MG63 (cell line): ENCODE measurements at regions not wholly inside any gene's neighbourhood (a gene's known extent, or its start where the extent isn't known, plus 50 kb on each side); places are given as distances from the start of the nearest gene placed in this dataset.

Source experiments
- DNase-seq: peaks from one replicate; pipeline ENCODE4 v3.0.0-alpha.2; 2020
- H3K27me3 ChIP-seq: fragments of 250-450 bp; sonication (Bioruptor Pico); 2 replicates; pipeline ENCODE4 v1.5.1; 2020; ENCODE audit warnings: mild to moderate bottlenecking, moderate library complexity
- H3K36me3 ChIP-seq: fragments of 250-450 bp; sonication (Bioruptor Pico); 2 replicates; pipeline ENCODE4 v1.5.1; 2020; ENCODE audit warnings: mild to moderate bottlenecking, moderate library complexity
- H3K4me3 ChIP-seq: fragments of 250-450 bp; sonication (Bioruptor Pico); 2 replicates; pipeline ENCODE4 v1.5.1; 2020; ENCODE audit warnings: mild to moderate bottlenecking, moderate library complexity
- H3K9me3 ChIP-seq: fragments of 250-450 bp; sonication (Bioruptor Pico); 2 replicates; pipeline ENCODE4 v1.5.1; 2020; ENCODE audit warnings: mild to moderate bottlenecking, moderate library complexity

DNA sequence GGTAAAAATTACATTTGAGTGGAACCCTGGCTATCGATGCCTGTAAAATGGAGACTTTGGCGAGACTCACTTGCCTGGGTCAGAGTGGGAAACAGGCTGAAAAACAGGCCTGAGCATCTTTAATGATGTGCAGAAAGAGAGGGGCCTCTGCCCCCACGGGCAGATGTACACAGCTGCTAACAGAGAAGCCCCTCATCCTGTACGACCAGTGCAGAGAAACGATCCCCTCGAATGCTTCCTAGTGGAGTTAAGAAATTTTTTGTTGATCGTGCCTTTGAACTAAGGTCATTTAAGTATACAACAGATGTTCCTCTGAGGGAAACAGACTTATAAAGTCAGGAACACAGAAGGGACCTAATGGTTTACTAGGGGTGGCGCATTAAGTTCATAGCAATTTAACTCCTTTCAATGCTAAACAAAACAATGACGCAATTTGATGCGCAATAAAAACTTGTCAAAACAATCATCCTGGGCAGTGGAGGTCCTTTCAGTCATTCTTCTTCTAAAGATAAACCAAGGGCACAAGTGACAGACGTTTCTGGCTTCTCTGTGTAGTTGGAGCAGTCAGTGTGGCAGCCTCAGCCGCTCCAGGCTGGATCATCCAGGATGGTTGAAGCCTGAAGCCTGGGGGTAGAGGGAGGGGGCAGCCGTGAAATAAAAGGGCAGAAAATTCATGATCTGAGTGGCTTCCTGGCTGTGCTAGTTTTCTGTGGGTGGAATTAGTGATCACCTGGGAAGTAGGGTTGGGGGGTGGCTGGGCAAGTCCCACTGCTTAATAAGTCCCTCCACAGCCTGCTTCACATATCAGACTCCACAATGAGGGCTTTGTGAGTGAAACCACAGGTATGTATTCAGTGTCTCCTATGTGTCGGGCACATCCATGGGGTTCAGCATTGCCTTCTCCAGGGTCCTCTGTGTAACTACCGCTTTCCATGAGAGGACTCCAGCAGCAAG is 50.8 kb upstream of the MRPS22 start:
- H3K9me3 ChIP-seq: no peaks in the 10 kb centered on the region
- H3K4me3 ChIP-seq: no peak overlapping the region
- H3K36me3 ChIP-seq: 0 out of 2 replicates have a peak, but pooled peaks cover 5% of the 10 kb centered on the region
- no peaks in the 10 kb centered on the region for H3K27me3 ChIP-seq
- no peak for DNase-seq

DNA sequence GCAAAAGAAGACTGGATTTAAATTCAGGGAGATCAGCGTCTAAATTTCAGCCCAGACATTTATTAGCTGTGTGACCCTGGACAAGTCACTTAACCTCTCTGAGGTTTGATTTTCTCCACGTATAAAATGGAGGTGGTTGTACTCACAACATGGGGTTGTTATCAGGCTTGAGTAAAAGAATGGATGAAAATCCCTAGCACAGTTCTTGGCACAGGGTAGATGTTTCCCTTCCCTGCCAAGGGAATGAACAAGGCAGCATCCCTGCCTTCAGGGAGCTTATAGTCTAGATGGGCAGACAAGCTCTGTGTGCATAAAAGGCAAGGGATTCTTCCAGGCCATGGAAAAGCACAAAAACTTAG is 50.2 kb upstream of the MRPS22 start:
- Histone ChIP-seq H3K36me3 (0 out of 2 replicates have a peak, but pooled peaks cover 4% of the 10 kb centered on the region), H3K4me3 (no peak overlapping the region), H3K9me3 (no peaks in the 10 kb centered on the region), H3K27me3 (no peaks in the 10 kb centered on the region)
- no peak for DNase-seq
